ENCODE measurements at regions not wholly inside any gene's neighbourhood (a gene's known extent, or its start where the extent isn't known, plus 50 kb on each side); places are given as distances from the start of the nearest gene placed in this dataset. TPM values are rescaled to one million over a fixed set of nuclear protein-coding genes. Genes with fewer than 3 reads are reported as not detected.

- Histone ChIP-seq H3K9me3 (ENCODE audit: control insufficient read depth in 4 of 4, low read length in 3 of 4) (no peaks in the 10 kb centered on the region), H3K4me3 (ENCODE audit: low read depth in 1 of 3, low read length in 3 of 3) (no peak overlapping the region), H3K27ac (ENCODE audit: low read depth in 1 of 2, low read length in 2 of 2) (no peak overlapping the region), H3K4me1 (ENCODE audit: control insufficient read depth in 4 of 4, insufficient read depth in 4 of 4, low read length in 3 of 4) (no peaks in the 10 kb centered on the region), H3K36me3 (ENCODE audit: control insufficient read depth in 4 of 4, insufficient read depth in 3 of 4, low read depth in 1 of 4, low read length in 3 of 4) (no peaks in the 10 kb centered on the region), H3K27me3 (ENCODE audit: control insufficient read depth in 4 of 4, insufficient read depth in 4 of 4, low read length in 3 of 4) (no peaks in the 10 kb centered on the region), H3K9ac (ENCODE audit: low read depth in 1 of 2, low read length in 2 of 2) (no peak overlapping the region)
- DNase-seq (ENCODE audit: low spot score), result no peak
- TF ChIP-seq RAD21 (IDR thresholded peaks at IDR 0.05), result no peak
- no peak for TF ChIP-seq TAF1 (conservative IDR thresholded peaks at IDR 0.05)
- no peak for TF ChIP-seq MAX (IDR thresholded peaks at IDR 0.05)
- 88% methylated on average over 5 of the region's 5 CpGs for WGBS
Observed at GRCh38 chr13:61477619-61478018, 62.0 kb upstream of the PCDH20 start.

- Histone ChIP-seq H3K4me1 (ENCODE audit: control insufficient read depth in 4 of 4, insufficient read depth in 4 of 4, low read length in 3 of 4) (no peaks in the 10 kb centered on the region), H3K36me3 (ENCODE audit: control insufficient read depth in 4 of 4, insufficient read depth in 3 of 4, low read depth in 1 of 4, low read length in 3 of 4) (no peaks in the 10 kb centered on the region), H3K27ac (ENCODE audit: low read depth in 1 of 2, low read length in 2 of 2) (no peak overlapping the region), H3K27me3 (ENCODE audit: control insufficient read depth in 4 of 4, insufficient read depth in 4 of 4, low read length in 3 of 4) (no peaks in the 10 kb centered on the region), H3K4me3 (ENCODE audit: low read depth in 1 of 3, low read length in 3 of 3) (no peak overlapping the region), H3K9me3 (ENCODE audit: control insufficient read depth in 4 of 4, low read length in 3 of 4) (no peaks in the 10 kb centered on the region), H3K9ac (ENCODE audit: low read depth in 1 of 2, low read length in 2 of 2) (no peak overlapping the region)
- DNase-seq (ENCODE audit: low spot score), result no peak
- 18% methylated on average over 2 of the region's 2 CpGs for WGBS
- TF ChIP-seq EGR1 (IDR thresholded peaks at IDR 0.05; ENCODE audit: low read depth in 2 of 2), result no peak
- TF ChIP-seq JUND (IDR thresholded peaks at IDR 0.05), result no peak
- TF ChIP-seq REST (IDR thresholded peaks at IDR 0.05), result no peak
- no peak for TF ChIP-seq FOXA1 (IDR thresholded peaks at IDR 0.05)
Observed at GRCh38 chr13:61470786-61471185, 55.1 kb upstream of the PCDH20 start.

- no peak overlapping the region for H3K27ac ChIP-seq (ENCODE audit: low read depth in 1 of 2, low read length in 2 of 2)
- no peak overlapping the region for H3K9ac ChIP-seq (ENCODE audit: low read depth in 1 of 2, low read length in 2 of 2)
- 28% methylated on average over 3 of the region's 3 CpGs for WGBS
- H3K36me3 ChIP-seq (ENCODE audit: control insufficient read depth in 4 of 4, insufficient read depth in 3 of 4, low read depth in 1 of 4, low read length in 3 of 4), result no peaks in the 10 kb centered on the region
- no peaks in the 10 kb centered on the region for H3K27me3 ChIP-seq (ENCODE audit: control insufficient read depth in 4 of 4, insufficient read depth in 4 of 4, low read length in 3 of 4)
- TF ChIP-seq CTCF (IDR thresholded peaks at IDR 0.05; ENCODE audit: low read depth, low read length, missing input control) (peak; percentile 16), RAD21 (IDR thresholded peaks at IDR 0.05) (peak; percentile 43 to 61), FOXA1 (IDR thresholded peaks at IDR 0.05) (no peak)
- no peaks in the 10 kb centered on the region for H3K4me1 ChIP-seq (ENCODE audit: control insufficient read depth in 4 of 4, insufficient read depth in 4 of 4, low read length in 3 of 4)
- no peaks in the 10 kb centered on the region for H3K9me3 ChIP-seq (ENCODE audit: control insufficient read depth in 4 of 4, low read length in 3 of 4)
- no peak for DNase-seq (ENCODE audit: low spot score)
- H3K4me3 ChIP-seq (ENCODE audit: low read depth in 1 of 3, low read length in 3 of 3), result no peak overlapping the region
Observed at GRCh38 chr13:61466280-61466679, 50.6 kb upstream of the PCDH20 start.

Small RNAs in the stretch of these regions (small RNA-seq; reads per million reads assigned to genes)
- gene AL353765.1, result not detected
- gene AL356102.1, result not detected
- gene MIR4704, result not detected
- not detected for gene MIR548X2
- gene RNU6-81P, result not detected

All from liver (tissue), 9 donors.